ENCODE measurements at regions not wholly inside any gene's neighbourhood (a gene's known extent, or its start where the extent isn't known, plus 50 kb on each side); places are given as distances from the start of the nearest gene placed in this dataset.

GRCh38 chr13:84686458-84686857 is 804.2 kb upstream of the SLITRK1 start:
- TF ChIP-seq CTCF (IDR thresholded peaks at IDR 0.05) = no peak
- no peak for TF ChIP-seq EZH2 (IDR thresholded peaks at IDR 0.05)
- no peak for TF ChIP-seq EZH2phosphoT487 (IDR thresholded peaks at IDR 0.05)
